ENCODE measurements at regions not wholly inside any gene's neighbourhood (a gene's known extent, or its start where the extent isn't known, plus 50 kb on each side); places are given as distances from the start of the nearest gene placed in this dataset.
A peak's percentile ranks its signal among the peaks of the same experiment; 100 is the strongest.

DNA sequence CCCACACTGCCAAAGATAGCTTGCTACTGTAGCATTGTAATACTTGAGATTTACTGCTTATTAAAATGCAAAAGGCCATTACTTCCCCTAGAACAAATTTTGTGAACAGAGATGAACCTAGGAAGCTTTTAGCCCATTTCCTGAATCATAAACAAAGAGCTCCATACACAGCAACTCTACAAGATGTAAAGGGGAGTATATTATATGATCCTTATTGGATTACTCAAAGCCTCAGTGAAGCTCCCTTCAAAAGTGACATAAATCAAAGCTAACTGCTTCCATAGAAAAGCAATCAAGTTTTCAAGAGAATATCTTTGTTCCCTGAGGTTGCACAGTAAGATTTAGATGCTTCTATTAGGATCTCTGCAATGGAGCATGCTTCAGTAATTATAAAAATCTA, 629.8 kb downstream of the EFNA5 start:
- no peaks in the 10 kb centered on the region for H3K36me3 ChIP-seq (ENCODE audit: control insufficient read depth in 2 of 3, insufficient read depth in 3 of 3, low read length in 3 of 3)
- H3K4me3 ChIP-seq (ENCODE audit: low read length in 3 of 3), result no peak overlapping the region
- FAIRE-seq, result no peak
- no peak overlapping the region for H3K9ac ChIP-seq (ENCODE audit: low read length in 3 of 3)
- TF ChIP-seq, protein P1, sequence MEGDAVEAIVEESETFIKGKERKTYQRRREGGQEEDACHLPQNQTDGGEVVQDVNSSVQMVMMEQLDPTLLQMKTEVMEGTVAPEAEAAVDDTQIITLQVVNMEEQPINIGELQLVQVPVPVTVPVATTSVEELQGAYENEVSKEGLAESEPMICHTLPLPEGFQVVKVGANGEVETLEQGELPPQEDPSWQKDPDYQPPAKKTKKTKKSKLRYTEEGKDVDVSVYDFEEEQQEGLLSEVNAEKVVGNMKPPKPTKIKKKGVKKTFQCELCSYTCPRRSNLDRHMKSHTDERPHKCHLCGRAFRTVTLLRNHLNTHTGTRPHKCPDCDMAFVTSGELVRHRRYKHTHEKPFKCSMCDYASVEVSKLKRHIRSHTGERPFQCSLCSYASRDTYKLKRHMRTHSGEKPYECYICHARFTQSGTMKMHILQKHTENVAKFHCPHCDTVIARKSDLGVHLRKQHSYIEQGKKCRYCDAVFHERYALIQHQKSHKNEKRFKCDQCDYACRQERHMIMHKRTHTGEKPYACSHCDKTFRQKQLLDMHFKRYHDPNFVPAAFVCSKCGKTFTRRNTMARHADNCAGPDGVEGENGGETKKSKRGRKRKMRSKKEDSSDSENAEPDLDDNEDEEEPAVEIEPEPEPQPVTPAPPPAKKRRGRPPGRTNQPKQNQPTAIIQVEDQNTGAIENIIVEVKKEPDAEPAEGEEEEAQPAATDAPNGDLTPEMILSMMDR (IDR thresholded peaks at IDR 0.05; ENCODE audit: borderline replicate concordance, extremely low read depth, insufficient read depth), result no peak
- H3K9me3 ChIP-seq (ENCODE audit: control insufficient read depth in 2 of 3, insufficient read depth in 1 of 3, low read length in 3 of 3), result no peaks in the 10 kb centered on the region
- intact Hi-C loops (cut with DNase I), result no loop called here
- no peaks in the 10 kb centered on the region for H3K4me1 ChIP-seq (ENCODE audit: control insufficient read depth in 2 of 3, insufficient read depth in 2 of 3, low read depth in 1 of 3, low read length in 3 of 3)
- H3K27me3 ChIP-seq (ENCODE audit: control insufficient read depth, insufficient read depth, low read length), result no peaks in the 10 kb centered on the region
- H3K27ac ChIP-seq (ENCODE audit: low read depth in 2 of 2, low read length in 2 of 2), result no peak overlapping the region
- peak in 2 of 5 donors; percentile 3 to 9 for DNase-seq

DNA sequence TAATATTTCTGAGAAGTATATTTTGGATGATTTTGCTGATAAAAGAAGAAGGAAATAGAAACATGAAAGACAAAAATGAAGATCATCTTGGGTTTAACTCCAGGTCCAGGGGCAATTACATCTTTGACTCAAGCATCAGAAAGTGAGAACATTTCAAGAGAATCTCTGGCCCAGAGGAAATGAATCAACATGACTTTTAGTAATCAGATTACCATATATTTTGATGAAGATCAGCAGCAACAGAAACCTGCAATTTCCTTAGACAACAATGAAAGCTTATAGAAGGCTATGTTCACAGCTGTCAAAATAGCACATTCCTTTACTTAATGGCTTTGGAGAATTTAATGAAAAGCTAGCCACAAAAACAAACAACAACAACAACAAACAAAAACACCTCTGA, 638.1 kb downstream of the EFNA5 start:
- DNase-seq (no peak), FAIRE-seq (no peak)
- no peaks in the 10 kb centered on the region for H3K9me3 ChIP-seq (ENCODE audit: control insufficient read depth in 2 of 3, insufficient read depth in 1 of 3, low read length in 3 of 3)
- H3K4me3 ChIP-seq (ENCODE audit: low read length in 3 of 3), result no peak overlapping the region
- no peaks in the 10 kb centered on the region for H3K27me3 ChIP-seq (ENCODE audit: control insufficient read depth, insufficient read depth, low read length)
- no peak overlapping the region for H3K27ac ChIP-seq (ENCODE audit: low read depth in 2 of 2, low read length in 2 of 2)
- TF ChIP-seq, protein P1 (IDR thresholded peaks at IDR 0.05; ENCODE audit: borderline replicate concordance, extremely low read depth, insufficient read depth), result no peak
- H3K9ac ChIP-seq (ENCODE audit: low read length in 3 of 3), result no peak overlapping the region
- no peaks in the 10 kb centered on the region for H3K4me1 ChIP-seq (ENCODE audit: control insufficient read depth in 2 of 3, insufficient read depth in 2 of 3, low read depth in 1 of 3, low read length in 3 of 3)
- intact Hi-C loops (cut with DNase I), result no loop called here
- H3K36me3 ChIP-seq (ENCODE audit: control insufficient read depth in 2 of 3, insufficient read depth in 3 of 3, low read length in 3 of 3), result no peaks in the 10 kb centered on the region

DNA sequence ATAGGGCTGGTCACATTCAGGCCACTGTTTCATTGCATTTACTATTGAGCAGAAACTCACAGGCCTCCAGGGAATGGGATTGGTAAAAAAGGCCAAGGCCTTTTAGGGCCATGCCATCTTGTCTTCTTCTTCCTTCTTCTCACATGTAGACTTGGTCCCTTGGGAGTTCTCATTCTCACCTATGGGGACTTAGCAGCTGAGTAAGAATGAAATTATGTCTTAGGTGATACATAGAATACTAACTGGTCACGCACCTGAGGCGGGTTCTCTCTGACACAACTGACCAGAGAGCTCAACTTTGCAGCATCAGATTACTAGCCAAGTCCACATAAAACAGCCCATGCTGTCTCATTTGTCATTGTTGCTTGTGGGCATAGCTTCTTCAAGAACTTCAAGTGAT, 641.8 kb downstream of the EFNA5 start:
- TF ChIP-seq, protein P1 (IDR thresholded peaks at IDR 0.05; ENCODE audit: borderline replicate concordance, extremely low read depth, insufficient read depth), result no peak
- intact Hi-C loops (cut with DNase I), result no loop called here
- no peaks in the 10 kb centered on the region for H3K4me1 ChIP-seq (ENCODE audit: control insufficient read depth in 2 of 3, insufficient read depth in 2 of 3, low read depth in 1 of 3, low read length in 3 of 3)
- H3K4me3 ChIP-seq (ENCODE audit: low read length in 3 of 3), result no peak overlapping the region
- no peak for DNase-seq
- H3K9ac ChIP-seq (ENCODE audit: low read length in 3 of 3), result no peak overlapping the region
- H3K27me3 ChIP-seq (ENCODE audit: control insufficient read depth, insufficient read depth, low read length), result no peaks in the 10 kb centered on the region
- no peak for FAIRE-seq
- H3K27ac ChIP-seq (ENCODE audit: low read depth in 2 of 2, low read length in 2 of 2), result no peak overlapping the region
- H3K36me3 ChIP-seq (ENCODE audit: control insufficient read depth in 2 of 3, insufficient read depth in 3 of 3, low read length in 3 of 3), result no peaks in the 10 kb centered on the region
- H3K9me3 ChIP-seq (ENCODE audit: control insufficient read depth in 2 of 3, insufficient read depth in 1 of 3, low read length in 3 of 3), result no peaks in the 10 kb centered on the region
